ENCODE measurements at regions not wholly inside any gene's neighbourhood (a gene's known extent, or its start where the extent isn't known, plus 50 kb on each side); places are given as distances from the start of the nearest gene placed in this dataset.

DNA sequence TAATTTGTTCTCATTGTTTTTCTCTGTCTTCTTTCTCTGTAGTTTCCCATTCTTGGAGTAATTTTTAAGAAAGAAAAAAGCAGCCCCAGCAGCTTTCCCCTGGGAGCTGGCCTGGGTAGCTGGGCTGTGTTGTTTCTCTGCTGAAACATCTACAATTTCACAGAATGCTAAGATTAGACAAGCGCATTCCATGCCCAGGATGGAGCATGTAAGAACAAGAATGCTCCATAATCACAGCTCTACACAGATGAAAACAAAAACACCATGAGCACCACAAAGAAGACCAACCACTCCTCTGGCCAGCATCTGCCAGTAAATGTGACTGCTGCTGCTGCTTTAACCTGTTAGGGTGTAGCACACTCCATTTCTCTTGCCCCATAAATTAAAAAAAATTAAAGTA, 239.2 kb upstream of the SLITRK1 start:
- dilution Hi-C loops (cut with HindIII; ENCODE audit: low sequenced_read_pairs, unreplicated experiment), result no loop called here

More for the DNA sequence above, 239.2 kb upstream of the SLITRK1 start:
- Histone ChIP-seq H3K4me1 (ENCODE audit: control insufficient read depth, insufficient read depth, low read length) (no peaks in the 10 kb centered on the region), H4K5ac (ENCODE audit: low read depth, low read length) (no peak overlapping the region), H2BK15ac (ENCODE audit: low read depth, low read length) (no peak overlapping the region), H2AK5ac (ENCODE audit: low read depth, low read length) (no peak overlapping the region), H3K4ac (ENCODE audit: low read depth, low read length) (no peak overlapping the region), H3K79me1 (ENCODE audit: low read depth in 1 of 2, low read length in 2 of 2) (no peaks in the 10 kb centered on the region), H2AFZ (replicated peaks; ENCODE audit: low read length, poor library complexity) (no peak overlapping the region), H3K27me3 (ENCODE audit: control insufficient read depth, insufficient read depth, low read length) (no peaks in the 10 kb centered on the region), H4K91ac (ENCODE audit: insufficient read depth, low read depth, low read length) (no peak overlapping the region), H3K18ac (ENCODE audit: low read depth, low read length) (no peak overlapping the region), H2AK9ac (replicated peaks; ENCODE audit: low read depth, low read length, poor library complexity) (no peak overlapping the region), H4K20me1 (ENCODE audit: insufficient read depth, low read length) (no peaks in the 10 kb centered on the region), H3K27ac (ENCODE audit: insufficient read depth, low read length) (no peak overlapping the region), H3K36me3 (ENCODE audit: control insufficient read depth, insufficient read depth, low read length) (no peaks in the 10 kb centered on the region), H3K9me1 (ENCODE audit: insufficient read depth, low read length) (no peaks in the 10 kb centered on the region), H3K14ac (replicated peaks; ENCODE audit: low read depth, low read length) (no peak overlapping the region), H2BK5ac (ENCODE audit: low read depth, low read length, poor library complexity, severe bottlenecking) (no peak overlapping the region), H4K8ac (ENCODE audit: low read depth in 2 of 2, low read length in 2 of 2) (no peak overlapping the region), H3K4me2 (ENCODE audit: low read depth, low read length) (no peak overlapping the region), H2BK20ac (ENCODE audit: low read depth, low read length) (no peak overlapping the region), H2BK120ac (ENCODE audit: low read depth, low read length) (no peak overlapping the region), H3K9me3 (ENCODE audit: control insufficient read depth, insufficient read depth, low read length) (peaks cover under 1% of the 10 kb centered on the region; the same call in 1 of the 2 replicates), H3K9ac (ENCODE audit: low read depth, low read length) (no peak overlapping the region), H3K23ac (ENCODE audit: low read depth, low read length) (no peak overlapping the region), H3K56ac (ENCODE audit: extremely low read depth, insufficient read depth, low read length) (no peak overlapping the region), H3K4me3 (ENCODE audit: insufficient read depth, low read depth, low read length) (no peak overlapping the region)
- POLR2A ChIA-PET (ENCODE audit: unreplicated experiment), result no interaction called here
- no peak for DNase-seq
- in situ Hi-C loops (cut with MboI; ENCODE audit: low sequenced_read_pairs), result no loop called here
- BruUV-seq (replicated peaks), result no TSS peak
- no peak for TF ChIP-seq MAFK (IDR thresholded peaks at IDR 0.05; ENCODE audit: low read depth, low read length)
- no peak for TF ChIP-seq USF2 (IDR thresholded peaks at IDR 0.05; ENCODE audit: low read depth, low read length)
- TF ChIP-seq NFE2L2 (IDR thresholded peaks at IDR 0.05; ENCODE audit: low read depth, low read length), result no peak
- TF ChIP-seq RAD21 (IDR thresholded peaks at IDR 0.05; ENCODE audit: low read length), result no peak
- TF ChIP-seq, protein P1, sequence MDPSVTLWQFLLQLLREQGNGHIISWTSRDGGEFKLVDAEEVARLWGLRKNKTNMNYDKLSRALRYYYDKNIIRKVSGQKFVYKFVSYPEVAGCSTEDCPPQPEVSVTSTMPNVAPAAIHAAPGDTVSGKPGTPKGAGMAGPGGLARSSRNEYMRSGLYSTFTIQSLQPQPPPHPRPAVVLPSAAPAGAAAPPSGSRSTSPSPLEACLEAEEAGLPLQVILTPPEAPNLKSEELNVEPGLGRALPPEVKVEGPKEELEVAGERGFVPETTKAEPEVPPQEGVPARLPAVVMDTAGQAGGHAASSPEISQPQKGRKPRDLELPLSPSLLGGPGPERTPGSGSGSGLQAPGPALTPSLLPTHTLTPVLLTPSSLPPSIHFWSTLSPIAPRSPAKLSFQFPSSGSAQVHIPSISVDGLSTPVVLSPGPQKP (IDR thresholded peaks at IDR 0.05; ENCODE audit: borderline replicate concordance, low read depth, low read length), result no peak
- TF ChIP-seq CHD1 (IDR thresholded peaks at IDR 0.05; ENCODE audit: low read depth, low read length), result no peak
- TF ChIP-seq MAZ (IDR thresholded peaks at IDR 0.05; ENCODE audit: borderline replicate concordance, low read depth, low read length), result no peak
- TF ChIP-seq SMC3 (IDR thresholded peaks at IDR 0.05; ENCODE audit: low read depth, low read length), result no peak
- no peak for TF ChIP-seq RFX5 (IDR thresholded peaks at IDR 0.05; ENCODE audit: low read depth, low read length)
- no peak for TF ChIP-seq CEBPB (IDR thresholded peaks at IDR 0.05; ENCODE audit: low read depth, low read length)
- TF ChIP-seq, protein P2, sequence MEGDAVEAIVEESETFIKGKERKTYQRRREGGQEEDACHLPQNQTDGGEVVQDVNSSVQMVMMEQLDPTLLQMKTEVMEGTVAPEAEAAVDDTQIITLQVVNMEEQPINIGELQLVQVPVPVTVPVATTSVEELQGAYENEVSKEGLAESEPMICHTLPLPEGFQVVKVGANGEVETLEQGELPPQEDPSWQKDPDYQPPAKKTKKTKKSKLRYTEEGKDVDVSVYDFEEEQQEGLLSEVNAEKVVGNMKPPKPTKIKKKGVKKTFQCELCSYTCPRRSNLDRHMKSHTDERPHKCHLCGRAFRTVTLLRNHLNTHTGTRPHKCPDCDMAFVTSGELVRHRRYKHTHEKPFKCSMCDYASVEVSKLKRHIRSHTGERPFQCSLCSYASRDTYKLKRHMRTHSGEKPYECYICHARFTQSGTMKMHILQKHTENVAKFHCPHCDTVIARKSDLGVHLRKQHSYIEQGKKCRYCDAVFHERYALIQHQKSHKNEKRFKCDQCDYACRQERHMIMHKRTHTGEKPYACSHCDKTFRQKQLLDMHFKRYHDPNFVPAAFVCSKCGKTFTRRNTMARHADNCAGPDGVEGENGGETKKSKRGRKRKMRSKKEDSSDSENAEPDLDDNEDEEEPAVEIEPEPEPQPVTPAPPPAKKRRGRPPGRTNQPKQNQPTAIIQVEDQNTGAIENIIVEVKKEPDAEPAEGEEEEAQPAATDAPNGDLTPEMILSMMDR (conservative IDR thresholded peaks at IDR 0.05; ENCODE audit: low read depth, low read length), result no peak
- no peak for TF ChIP-seq MXI1 (IDR thresholded peaks at IDR 0.05; ENCODE audit: borderline replicate concordance, low read depth, low read length)
- TF ChIP-seq FOS (IDR thresholded peaks at IDR 0.05; ENCODE audit: low read depth, low read length), result no peak
- ATAC-seq (ENCODE audit: low read depth), result no peak
- CTCF ChIA-PET, result no interaction called here
- 80% methylated on average over 1 of the region's 1 CpG; no CpG with 5 or more reads in 1 of the 2 experiments for WGBS, 2 experiments (ENCODE audit: extremely low coverage in 2 of 2, insufficient read length in 1 of 2)
- intact Hi-C loops (cut with micrococcal nuclease), result no loop called here

Measured in IMR-90 (cell line).